ENCODE measurements at regions not wholly inside any gene's neighbourhood (a gene's known extent, or its start where the extent isn't known, plus 50 kb on each side); places are given as distances from the start of the nearest gene placed in this dataset.

DNA sequence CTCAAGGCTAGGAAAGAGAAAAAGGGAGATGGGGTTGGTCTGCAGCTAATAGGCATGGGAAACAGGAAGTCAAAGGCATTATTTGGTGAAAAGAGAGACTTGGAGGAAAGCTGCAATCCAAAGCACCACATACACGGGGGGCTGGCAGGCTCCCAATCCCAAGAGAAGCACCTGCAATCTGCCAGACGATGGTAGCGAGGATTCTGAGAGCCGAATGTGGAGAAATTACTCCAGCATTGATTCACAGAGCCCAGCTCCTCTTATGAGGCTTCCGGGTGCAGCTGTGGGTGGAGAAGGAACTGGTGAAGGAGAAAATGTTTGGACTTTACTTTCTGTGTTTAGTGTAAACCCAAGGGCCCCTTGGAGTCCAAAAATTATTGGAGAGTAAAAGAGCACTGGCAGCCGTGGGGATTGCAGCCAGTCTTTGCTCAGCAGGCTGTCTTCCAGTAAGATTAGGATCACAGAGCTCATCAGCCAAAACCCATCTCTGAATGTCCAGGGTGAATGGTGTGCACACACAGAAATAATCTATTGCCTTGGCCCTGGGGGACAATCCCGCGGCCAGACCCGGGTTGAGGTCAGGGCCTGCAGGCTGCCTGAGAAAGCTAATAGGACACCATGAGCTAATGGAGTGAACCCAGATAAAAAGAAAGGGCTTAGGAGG, 197.6 kb downstream of the KIT start:
- no peak overlapping the region for H3K4me3 ChIP-seq (ENCODE audit: low read depth, low read length)
- TF ChIP-seq, protein P1, sequence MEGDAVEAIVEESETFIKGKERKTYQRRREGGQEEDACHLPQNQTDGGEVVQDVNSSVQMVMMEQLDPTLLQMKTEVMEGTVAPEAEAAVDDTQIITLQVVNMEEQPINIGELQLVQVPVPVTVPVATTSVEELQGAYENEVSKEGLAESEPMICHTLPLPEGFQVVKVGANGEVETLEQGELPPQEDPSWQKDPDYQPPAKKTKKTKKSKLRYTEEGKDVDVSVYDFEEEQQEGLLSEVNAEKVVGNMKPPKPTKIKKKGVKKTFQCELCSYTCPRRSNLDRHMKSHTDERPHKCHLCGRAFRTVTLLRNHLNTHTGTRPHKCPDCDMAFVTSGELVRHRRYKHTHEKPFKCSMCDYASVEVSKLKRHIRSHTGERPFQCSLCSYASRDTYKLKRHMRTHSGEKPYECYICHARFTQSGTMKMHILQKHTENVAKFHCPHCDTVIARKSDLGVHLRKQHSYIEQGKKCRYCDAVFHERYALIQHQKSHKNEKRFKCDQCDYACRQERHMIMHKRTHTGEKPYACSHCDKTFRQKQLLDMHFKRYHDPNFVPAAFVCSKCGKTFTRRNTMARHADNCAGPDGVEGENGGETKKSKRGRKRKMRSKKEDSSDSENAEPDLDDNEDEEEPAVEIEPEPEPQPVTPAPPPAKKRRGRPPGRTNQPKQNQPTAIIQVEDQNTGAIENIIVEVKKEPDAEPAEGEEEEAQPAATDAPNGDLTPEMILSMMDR (IDR thresholded peaks at IDR 0.05; ENCODE audit: low read depth, low read length), result no peak

DNA sequence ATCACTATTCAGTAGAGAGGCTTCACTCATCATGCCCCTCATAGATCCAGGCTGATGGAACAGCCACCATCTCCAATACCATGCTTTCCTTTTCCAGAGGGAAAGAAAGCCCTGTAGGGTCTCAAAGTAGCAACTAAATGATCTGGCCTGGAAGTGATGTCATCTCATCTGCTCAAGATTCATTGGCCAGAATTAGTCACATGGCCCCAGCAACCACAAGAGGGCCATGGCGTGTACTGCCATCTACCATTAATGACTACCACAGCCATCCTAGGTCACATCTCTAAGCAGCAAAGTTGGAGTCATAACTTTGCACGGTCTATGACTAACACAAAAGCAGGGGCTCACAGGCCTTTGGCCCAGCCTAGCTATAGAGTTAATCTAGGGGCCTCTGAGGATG, 194.8 kb downstream of the KIT start:
- no peak overlapping the region for H3K4me3 ChIP-seq (ENCODE audit: low read depth, low read length)
- TF ChIP-seq, protein P1 (IDR thresholded peaks at IDR 0.05; ENCODE audit: low read depth, low read length), result no peak

DNA sequence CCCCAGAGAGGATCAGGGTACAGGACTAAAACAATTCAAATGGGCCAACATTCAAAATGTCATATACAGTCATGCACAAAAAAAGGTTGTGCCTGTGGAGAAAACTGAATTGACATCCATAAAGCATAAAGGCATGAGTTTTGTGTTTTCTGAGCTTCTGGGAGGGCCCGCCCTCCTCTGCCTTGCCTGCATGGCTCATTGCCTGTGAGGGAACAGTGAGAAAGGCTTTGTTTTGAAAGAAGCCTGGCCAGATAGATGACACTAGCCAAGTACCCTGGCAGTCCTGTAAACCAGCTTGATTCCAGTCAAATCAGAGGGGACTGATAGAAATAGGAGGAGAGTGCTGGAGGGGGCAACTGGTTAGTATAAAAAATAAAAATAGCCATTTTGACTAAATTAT, 194.3 kb downstream of the KIT start:
- TF ChIP-seq, protein P1 (IDR thresholded peaks at IDR 0.05; ENCODE audit: low read depth, low read length), result no peak
- no peak overlapping the region for H3K4me3 ChIP-seq (ENCODE audit: low read depth, low read length)

DNA sequence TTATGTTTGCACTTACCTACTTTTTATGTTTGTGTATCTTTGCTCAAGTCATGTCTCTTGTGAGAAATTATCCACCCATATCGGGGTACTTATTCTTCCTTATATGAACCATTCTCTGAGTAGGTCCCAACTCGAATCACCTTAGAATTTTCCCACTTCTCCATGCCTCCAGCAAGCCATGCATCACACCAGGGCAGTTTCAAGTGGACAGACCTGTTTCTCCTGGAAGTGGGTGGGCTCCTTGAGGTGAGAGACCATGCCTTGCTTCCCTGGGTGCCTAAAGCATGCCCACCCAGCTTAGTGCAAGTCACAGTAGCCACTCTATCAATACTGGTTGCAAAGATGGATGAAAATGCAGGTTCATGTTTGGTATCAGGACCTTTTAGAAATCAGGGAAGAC, 187.2 kb downstream of the KIT start:
- H3K4me3 ChIP-seq (ENCODE audit: low read depth, low read length), result no peak overlapping the region
- TF ChIP-seq, protein P1 (IDR thresholded peaks at IDR 0.05; ENCODE audit: low read depth, low read length), result no peak

DNA sequence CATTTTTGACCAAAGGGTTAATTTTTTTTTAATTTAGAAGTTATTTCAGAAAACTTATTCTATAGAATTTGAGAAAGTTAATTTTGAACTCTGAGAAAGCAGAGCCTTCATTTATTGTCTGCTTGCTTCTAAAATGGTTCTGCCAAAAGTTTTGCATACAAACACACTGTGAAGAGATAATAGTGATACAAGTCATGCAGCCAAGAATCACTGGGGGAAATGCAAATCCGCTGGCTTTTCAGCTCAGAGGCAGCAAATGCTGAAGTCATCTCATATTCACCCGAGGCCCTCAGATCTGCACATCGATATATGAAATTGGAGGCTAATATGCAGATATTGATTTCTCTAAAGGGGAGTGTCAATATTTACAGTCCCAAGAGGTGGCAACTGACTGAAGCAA, 186.2 kb downstream of the KIT start:
- no peak overlapping the region for H3K4me3 ChIP-seq (ENCODE audit: low read depth, low read length)
- TF ChIP-seq, protein P1 (IDR thresholded peaks at IDR 0.05; ENCODE audit: low read depth, low read length), result no peak

DNA sequence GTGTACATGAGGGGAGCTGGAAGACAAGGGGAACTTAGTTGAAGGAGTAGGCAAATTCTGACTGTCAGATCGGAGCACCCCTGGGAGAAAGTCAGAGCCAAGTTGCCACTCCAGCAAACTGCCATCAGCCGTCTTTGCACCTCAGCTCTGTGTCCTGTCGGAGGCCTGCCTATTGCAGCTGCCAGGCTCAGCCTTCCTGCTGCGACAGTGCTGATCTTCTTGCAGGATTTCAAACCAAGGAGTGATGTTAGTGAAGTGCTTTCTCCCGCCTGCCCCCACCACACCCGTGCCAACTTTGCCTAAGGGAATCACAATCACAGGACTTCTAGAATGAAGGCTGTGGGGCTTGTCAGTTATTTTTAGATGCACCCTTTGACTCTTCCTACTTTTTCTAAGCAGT, 185.3 kb downstream of the KIT start:
- TF ChIP-seq, protein P1 (IDR thresholded peaks at IDR 0.05; ENCODE audit: low read depth, low read length), result no peak
- no peak overlapping the region for H3K4me3 ChIP-seq (ENCODE audit: low read depth, low read length)

DNA sequence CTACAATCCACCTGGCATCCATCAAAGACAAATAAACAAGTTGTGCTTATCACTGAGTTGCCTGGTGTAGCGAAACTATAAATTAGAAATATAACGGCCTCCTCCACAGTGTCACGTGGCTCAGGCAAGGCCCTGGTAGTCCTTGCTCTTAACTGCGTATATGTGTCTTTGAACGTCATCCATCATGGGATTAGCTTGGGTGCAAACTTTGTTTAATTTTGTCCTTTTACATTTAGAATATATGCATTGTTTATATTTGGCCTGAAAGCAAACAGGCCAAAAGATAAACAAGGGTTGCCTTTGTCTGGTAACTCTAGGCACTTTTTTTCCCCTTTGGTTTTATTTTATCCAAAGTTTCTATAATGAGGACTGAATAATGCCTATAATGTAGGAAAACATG, 184.9 kb downstream of the KIT start:
- TF ChIP-seq, protein P1 (IDR thresholded peaks at IDR 0.05; ENCODE audit: low read depth, low read length), result no peak
- no peak overlapping the region for H3K4me3 ChIP-seq (ENCODE audit: low read depth, low read length)
